HepG2 (cell line): ENCODE measurements at regions not wholly inside any gene's neighbourhood (a gene's known extent, or its start where the extent isn't known, plus 50 kb on each side); places are given as distances from the start of the nearest gene placed in this dataset.
"Not testable (repeated sequence)": the region's sequence is repeated elsewhere in the genome, so short reads cannot be mapped to it uniquely, and the experiment has no call there.

Experiments
- ATAC-seq: fragments of 200-7000 bp; cut with Tn5 transposase; 3 replicates; pipeline ENCODE4 v1.9.1; 2020; ENCODE audit warnings: mild to moderate bottlenecking, moderate library complexity
- BruUV-seq: library from RNA; stranded (reverse); fragments of 400-500 nt; replicated peaks from 2 replicates; lab custom pipeline; 2021; lab: Mats Ljungman, UMichigan
- CTCF ChIA-PET: fragments of 300-600 bp; formaldehyde crosslinking; extraction: SDS; loops from one replicate; lab custom pipeline; 2021; ENCODE audit warnings: low total read pairs, inconsistent platforms, low intra/inter-chr PET ratio; lab: Yijun Ruan, JAX
- POLR2A ChIA-PET: fragments of 350-600 bp; sonication (Branson Sonifier 250); formaldehyde crosslinking; loops from one replicate; lab custom pipeline; 2020; ENCODE audit warnings: antibody characterized with exemption, inconsistent platforms; lab: Yijun Ruan, JAX
- DNase-seq: peaks from one replicate; pipeline ENCODE4 v3.0.0-alpha.2; 2015; ENCODE audit warnings: low spot score
- FAIRE-seq: peaks from 3 replicates; lab custom pipeline; 2011; peaks lifted over from hg19 to GRCh38; lab: Jason Lieb, UNC
- H2AFZ ChIP-seq: one replicate; pipeline ENCODE4 v1.6.1; 2011; ENCODE audit warnings: low read length, inconsistent platforms
- H3K27ac ChIP-seq: fragments of 300-600 bp; 3 replicates; pipeline ENCODE4 v1.8.0; 2011; ENCODE audit warnings: mixed run types, mild to moderate bottlenecking, mixed read lengths, low read length, inconsistent platforms; ENCODE audit not compliant: insufficient read depth; ENCODE audit errors: extremely low read length
- H3K27me3 ChIP-seq, 2 experiments: fragments of 200-600 bp in 1 of 2; 2 replicates in 1 of 2; 3 replicates in 1 of 2; pipeline versions ENCODE4 v1.6.0 to v1.8.0; 2011; ENCODE audit warnings: low read length in 2 of 2, mild to moderate bottlenecking in 2 of 2, moderate library complexity in 2 of 2, inconsistent platforms in 1 of 2; ENCODE audit not compliant: insufficient read depth in 2 of 2, control insufficient read depth in 1 of 2
- H3K36me3 ChIP-seq, 2 experiments: fragments of 200-600 bp in 1 of 2; replicated peaks in 1 of 2; 2 replicates in 1 of 2; 3 replicates in 1 of 2; pipeline versions ENCODE4 v1.5.1 to v1.8.0; 2011; ENCODE audit warnings: low read length in 2 of 2, inconsistent platforms in 1 of 2; ENCODE audit not compliant: insufficient read depth in 2 of 2, control insufficient read depth in 1 of 2
- H3K4me1 ChIP-seq: 2 replicates; pipeline ENCODE4 v1.5.1; 2012; ENCODE audit warnings: low read length, inconsistent platforms; ENCODE audit not compliant: insufficient read depth
- H3K4me2 ChIP-seq: 2 replicates; pipeline ENCODE4 v1.6.0; 2011; ENCODE audit warnings: low read depth, low read length, inconsistent platforms
- H3K4me3 ChIP-seq, 3 experiments: fragments of 200-600 bp in 1 of 3; sonication (generic), shearing (Covaris generic) in 1 of 3; replicated peaks in 1 of 3; 2 replicates each; pipeline ENCODE4 v1.5.1; 2011 to 2016; ENCODE audit warnings: low read length in 3 of 3, inconsistent platforms in 2 of 3, low read depth in 2 of 3, mild to moderate bottlenecking in 2 of 3, control low read depth in 1 of 3, mixed read lengths in 1 of 3; ENCODE audit not compliant: insufficient read depth in 1 of 3
- H3K79me2 ChIP-seq: one replicate; pipeline ENCODE4 v1.6.1; 2011; ENCODE audit warnings: low read length, inconsistent platforms; ENCODE audit not compliant: insufficient read depth
- H3K9ac ChIP-seq: 2 replicates; pipeline ENCODE4 v1.6.0; 2011; ENCODE audit warnings: mild to moderate bottlenecking, low read depth, low read length, inconsistent platforms; ENCODE audit not compliant: insufficient read depth
- H3K9me3 ChIP-seq: 2 replicates; pipeline ENCODE4 v1.5.1; 2012; ENCODE audit warnings: mild to moderate bottlenecking, low read length
- H4K20me1 ChIP-seq: 2 replicates; pipeline ENCODE4 v1.6.0; 2011; ENCODE audit warnings: inconsistent platforms, mild to moderate bottlenecking, low read length, moderate library complexity; ENCODE audit not compliant: insufficient read depth
- CENPX ChIP-seq: sonication (generic); formaldehyde crosslinking; IDR thresholded peaks from 2 replicates; pipeline ENCODE4 v1.9.0; 2021; ENCODE audit warnings: mild to moderate bottlenecking, missing genetic modification reagents, moderate library complexity
- MLLT10 ChIP-seq: sonication (generic); formaldehyde crosslinking; IDR thresholded peaks from 2 replicates; pipeline ENCODE4 v1.4.0; 2020; ENCODE audit warnings: missing genetic modification reagents
- NCOA1 ChIP-seq: sonication (generic); formaldehyde crosslinking; IDR thresholded peaks from 2 replicates; pipeline ENCODE4 v1.9.0; 2021; ENCODE audit warnings: missing genetic modification reagents
- ZBTB38 ChIP-seq: sonication (generic); formaldehyde crosslinking; IDR thresholded peaks from 2 replicates; pipeline ENCODE4 v1.5.1; 2020; ENCODE audit warnings: mild to moderate bottlenecking, missing genetic modification reagents
- ZFY ChIP-seq: sonication (generic); formaldehyde crosslinking; IDR thresholded peaks from 2 replicates; pipeline ENCODE4 v1.4.0; 2020; ENCODE audit warnings: missing genetic modification reagents
- ZNF703 ChIP-seq: sonication (generic); formaldehyde crosslinking; IDR thresholded peaks from 2 replicates; pipeline ENCODE4 v1.5.1; 2020; ENCODE audit warnings: missing genetic modification reagents, mild to moderate bottlenecking, moderate library complexity, borderline replicate concordance
- ZNF713 ChIP-seq: sonication (generic); formaldehyde crosslinking; IDR thresholded peaks from 2 replicates; pipeline ENCODE4 v1.4.0; 2020; ENCODE audit warnings: mild to moderate bottlenecking, missing genetic modification reagents
- ZNF790 ChIP-seq: sonication (generic); formaldehyde crosslinking; IDR thresholded peaks from 2 replicates; pipeline ENCODE4 v1.8.0; 2022; ENCODE audit warnings: missing genetic modification reagents, mild to moderate bottlenecking, borderline replicate concordance
- WGBS: methylation state at CpG from one replicate; pipeline ENCODE4 v1.1.6; 2017; ENCODE audit warnings: low lambda C conversion rate; 5-methylcytosine and 5-hydroxymethylcytosine counted together
- in situ Hi-C: cut with HindIII; loops from 2 replicates; pipeline ENCODE4 v1.10.0; 2017; ENCODE audit warnings: low pct_unique_long_range_greater_than_20kb; ENCODE audit not compliant: extremely low pct_ligation_motif_present
- intact Hi-C: fragments of 100-400 bp; cut with micrococcal nuclease; formaldehyde crosslinking; loops from one replicate; pipeline ENCODE4 v1.10.0; 2022; ENCODE audit not compliant: unreplicated experiment

GRCh38 chr1:215321802-215322201 lies 239.3 kb downstream of the KCNK2 start (continued):
- TF ChIP-seq CENPX (CRISPR knock-in tag) (no peak), ZNF713 (CRISPR knock-in tag) (no peak), NCOA1 (no peak), ZNF790 (CRISPR knock-in tag) (no peak), ZBTB38 (CRISPR knock-in tag) (no peak), MLLT10 (CRISPR knock-in tag) (no peak), ZFY (CRISPR knock-in tag) (no peak)

- H3K36me3 ChIP-seq, H4K20me1 ChIP-seq, H2AFZ ChIP-seq, H3K27ac ChIP-seq, FAIRE-seq, POLR2A ChIA-PET, H3K27me3 ChIP-seq, ATAC-seq, H3K9ac ChIP-seq, H3K4me2 ChIP-seq, H3K4me1 ChIP-seq, CTCF ChIA-PET, intact Hi-C loops, in situ Hi-C loops, H3K4me3 ChIP-seq, BruUV-seq, DNase-seq, H3K79me2 ChIP-seq: not testable (repeated sequence)
- 19% methylated on average over 3 of the region's 3 CpGs for WGBS
- H3K9me3 ChIP-seq: peaks cover 27% of the 10 kb centered on the region
These were observed 241.5 kb downstream of the KCNK2 start for GRCh38 chr1:215323992-215324391.

- no peaks in the 10 kb centered on the region for H3K36me3 ChIP-seq
- no TSS peak for BruUV-seq
These were observed 236.7 kb upstream of the KCTD3 start for GRCh38 chr1:215330426-215330825.

More at GRCh38 chr1:215330426-215330825, 236.7 kb upstream of the KCTD3 start:
- Histone ChIP-seq H2AFZ (no peak overlapping the region), H3K4me2 (no peak overlapping the region), H3K27me3 (no peaks in the 10 kb centered on the region), H3K4me1 (no peaks in the 10 kb centered on the region), H4K20me1 (no peaks in the 10 kb centered on the region), H3K79me2 (no peaks in the 10 kb centered on the region), H3K9me3 (no peaks in the 10 kb centered on the region), H3K4me3 (no peak overlapping the region), H3K9ac (no peak overlapping the region), H3K27ac (no peak overlapping the region)
- ChIA-PET POLR2A (no interaction called here), CTCF (no interaction called here)
- intact Hi-C loops (no loop called here), in situ Hi-C loops (no loop called here)
- FAIRE-seq: no peak
- DNase-seq: no peak
- ATAC-seq: no peak
- no peak for TF ChIP-seq ZNF703 (CRISPR knock-in tag)
